ENCODE measurements at regions not wholly inside any gene's neighbourhood (a gene's known extent, or its start where the extent isn't known, plus 50 kb on each side); places are given as distances from the start of the nearest gene placed in this dataset.
"Not testable (repeated sequence)": the region's sequence is repeated elsewhere in the genome, so short reads cannot be mapped to it uniquely, and the experiment has no call there.

GRCh38 chr13:78497702-78498355 is 105.5 kb downstream of the POU4F1 start:
- no peaks in the 10 kb centered on the region for H3K36me3 Mint-ChIP-seq (ENCODE audit: low read depth)
- peaks cover 6% of the 10 kb centered on the region for H3K27me3 Mint-ChIP-seq (ENCODE audit: low read depth, poor library complexity)
- H3K9me3 Mint-ChIP-seq = no peaks in the 10 kb centered on the region
- no peaks in the 10 kb centered on the region for H3K4me1 Mint-ChIP-seq
- DNase-seq = no peak
- TF ChIP-seq, protein P1, sequence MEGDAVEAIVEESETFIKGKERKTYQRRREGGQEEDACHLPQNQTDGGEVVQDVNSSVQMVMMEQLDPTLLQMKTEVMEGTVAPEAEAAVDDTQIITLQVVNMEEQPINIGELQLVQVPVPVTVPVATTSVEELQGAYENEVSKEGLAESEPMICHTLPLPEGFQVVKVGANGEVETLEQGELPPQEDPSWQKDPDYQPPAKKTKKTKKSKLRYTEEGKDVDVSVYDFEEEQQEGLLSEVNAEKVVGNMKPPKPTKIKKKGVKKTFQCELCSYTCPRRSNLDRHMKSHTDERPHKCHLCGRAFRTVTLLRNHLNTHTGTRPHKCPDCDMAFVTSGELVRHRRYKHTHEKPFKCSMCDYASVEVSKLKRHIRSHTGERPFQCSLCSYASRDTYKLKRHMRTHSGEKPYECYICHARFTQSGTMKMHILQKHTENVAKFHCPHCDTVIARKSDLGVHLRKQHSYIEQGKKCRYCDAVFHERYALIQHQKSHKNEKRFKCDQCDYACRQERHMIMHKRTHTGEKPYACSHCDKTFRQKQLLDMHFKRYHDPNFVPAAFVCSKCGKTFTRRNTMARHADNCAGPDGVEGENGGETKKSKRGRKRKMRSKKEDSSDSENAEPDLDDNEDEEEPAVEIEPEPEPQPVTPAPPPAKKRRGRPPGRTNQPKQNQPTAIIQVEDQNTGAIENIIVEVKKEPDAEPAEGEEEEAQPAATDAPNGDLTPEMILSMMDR (IDR thresholded peaks at IDR 0.05) = no peak
- H3K4me3 Mint-ChIP-seq = no peak overlapping the region
- H3K27ac Mint-ChIP-seq = no peak overlapping the region

GRCh38 chr13:78491978-78492377 is 111.4 kb downstream of the POU4F1 start:
- no peaks in the 10 kb centered on the region for H3K4me1 Mint-ChIP-seq
- peaks cover 12% of the 10 kb centered on the region for H3K9me3 Mint-ChIP-seq

GRCh38 chr13:78490225-78490624 is 113.1 kb downstream of the POU4F1 start:
- not testable (repeated sequence) for H3K4me3 Mint-ChIP-seq; DNase-seq; H3K27me3 Mint-ChIP-seq (ENCODE audit: low read depth, poor library complexity); H3K36me3 Mint-ChIP-seq (ENCODE audit: low read depth); H3K4me1 Mint-ChIP-seq; H3K27ac Mint-ChIP-seq
- peaks cover 12% of the 10 kb centered on the region for H3K9me3 Mint-ChIP-seq

More at GRCh38 chr13:78491978-78492377, 111.4 kb downstream of the POU4F1 start:
- Mint-ChIP-seq H3K36me3 (ENCODE audit: low read depth) (no peaks in the 10 kb centered on the region), H3K27me3 (ENCODE audit: low read depth, poor library complexity) (peaks cover 3% of the 10 kb centered on the region), H3K27ac (no peak overlapping the region), H3K4me3 (no peak overlapping the region)
- DNase-seq = no peak
- TF ChIP-seq, protein P1 (IDR thresholded peaks at IDR 0.05) = no peak

DNA sequence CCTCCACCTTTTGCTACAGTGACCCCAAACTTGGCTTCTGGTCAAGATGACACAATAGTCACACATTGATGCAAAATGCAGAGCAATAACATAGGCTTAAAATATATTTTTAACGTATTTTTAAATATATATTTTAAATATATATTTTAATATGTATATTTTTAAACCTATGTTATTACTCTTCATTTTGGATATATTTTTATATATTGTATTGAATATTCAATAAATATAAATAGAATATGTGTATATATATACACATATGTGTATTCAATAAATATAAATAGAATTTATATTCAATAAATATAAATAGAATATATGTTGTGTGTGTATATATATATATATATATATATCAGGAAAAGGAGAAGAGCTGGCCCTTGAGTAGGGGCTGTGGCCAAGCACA is 115.6 kb downstream of the POU4F1 start:
- Mint-ChIP-seq H3K9me3 (peaks cover 12% of the 10 kb centered on the region), H3K27ac (no peak overlapping the region), H3K27me3 (ENCODE audit: low read depth, poor library complexity) (no peaks in the 10 kb centered on the region), H3K4me3 (no peak overlapping the region), H3K4me1 (no peaks in the 10 kb centered on the region), H3K36me3 (ENCODE audit: low read depth) (no peaks in the 10 kb centered on the region)
- no peak for DNase-seq
- TF ChIP-seq, protein P1 (IDR thresholded peaks at IDR 0.05) = no peak

DNA sequence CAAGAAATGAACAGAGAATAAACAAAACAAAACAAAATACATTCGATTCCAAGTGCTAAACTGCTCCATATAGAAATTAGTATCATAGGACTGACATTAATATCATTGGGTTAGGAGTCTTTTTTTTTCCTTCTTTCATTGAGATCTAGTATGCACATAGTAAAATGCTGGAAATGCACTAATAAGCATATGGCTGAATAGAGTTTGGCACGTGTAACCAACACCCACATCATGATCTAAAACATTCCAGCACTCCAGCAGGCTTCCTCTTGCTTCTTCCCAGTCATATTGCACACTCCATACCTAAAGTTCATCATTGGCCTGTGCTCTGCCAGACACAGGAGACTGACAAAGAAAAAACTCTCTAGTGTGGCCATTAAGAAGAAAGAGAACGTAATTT is 117.5 kb downstream of the POU4F1 start:
- TF ChIP-seq, protein P1 (IDR thresholded peaks at IDR 0.05) = no peak
- Mint-ChIP-seq H3K27me3 (ENCODE audit: low read depth, poor library complexity) (no peaks in the 10 kb centered on the region), H3K36me3 (ENCODE audit: low read depth) (no peaks in the 10 kb centered on the region)

GRCh38 chr13:78478183-78478582 is 125.2 kb downstream of the POU4F1 start:
- Mint-ChIP-seq H3K27me3 (ENCODE audit: low read depth, poor library complexity) (no peaks in the 10 kb centered on the region), H3K27ac (no peak overlapping the region), H3K36me3 (ENCODE audit: low read depth) (no peaks in the 10 kb centered on the region), H3K4me3 (no peak overlapping the region), H3K9me3 (no peaks in the 10 kb centered on the region), H3K4me1 (no peaks in the 10 kb centered on the region)
- TF ChIP-seq, protein P1 (IDR thresholded peaks at IDR 0.05) = no peak
- no peak for DNase-seq

More for the DNA sequence above, 117.5 kb downstream of the POU4F1 start:
- H3K27ac Mint-ChIP-seq = no peak overlapping the region
- DNase-seq = no peak
- no peak overlapping the region for H3K4me3 Mint-ChIP-seq
- H3K9me3 Mint-ChIP-seq = no peaks in the 10 kb centered on the region
- H3K4me1 Mint-ChIP-seq = no peaks in the 10 kb centered on the region
